ENCODE measurements at regions not wholly inside any gene's neighbourhood (a gene's known extent, or its start where the extent isn't known, plus 50 kb on each side); places are given as distances from the start of the nearest gene placed in this dataset.
"Not testable (repeated sequence)": the region's sequence is repeated elsewhere in the genome, so short reads cannot be mapped to it uniquely, and the experiment has no call there.

DNA sequence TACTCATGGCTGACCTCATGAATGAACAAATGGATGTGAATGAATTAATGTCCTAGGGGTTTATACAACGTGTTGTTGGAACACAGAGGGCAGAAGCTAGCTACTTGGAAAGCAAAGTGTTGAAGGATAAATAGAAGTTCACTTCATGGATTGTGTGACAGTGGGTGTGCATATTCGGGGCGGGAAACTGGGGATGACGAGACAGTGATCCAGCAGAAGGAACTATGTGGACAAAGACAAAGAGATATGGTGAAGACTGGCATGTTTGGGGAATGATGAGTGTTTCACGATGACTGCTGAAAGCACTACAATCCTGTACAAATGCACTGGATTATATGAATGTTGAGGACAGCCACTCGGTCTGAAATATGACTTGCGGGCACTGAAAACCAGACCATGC is 250.5 kb upstream of the C16orf82 start:
- no peak for DNase-seq

DNA sequence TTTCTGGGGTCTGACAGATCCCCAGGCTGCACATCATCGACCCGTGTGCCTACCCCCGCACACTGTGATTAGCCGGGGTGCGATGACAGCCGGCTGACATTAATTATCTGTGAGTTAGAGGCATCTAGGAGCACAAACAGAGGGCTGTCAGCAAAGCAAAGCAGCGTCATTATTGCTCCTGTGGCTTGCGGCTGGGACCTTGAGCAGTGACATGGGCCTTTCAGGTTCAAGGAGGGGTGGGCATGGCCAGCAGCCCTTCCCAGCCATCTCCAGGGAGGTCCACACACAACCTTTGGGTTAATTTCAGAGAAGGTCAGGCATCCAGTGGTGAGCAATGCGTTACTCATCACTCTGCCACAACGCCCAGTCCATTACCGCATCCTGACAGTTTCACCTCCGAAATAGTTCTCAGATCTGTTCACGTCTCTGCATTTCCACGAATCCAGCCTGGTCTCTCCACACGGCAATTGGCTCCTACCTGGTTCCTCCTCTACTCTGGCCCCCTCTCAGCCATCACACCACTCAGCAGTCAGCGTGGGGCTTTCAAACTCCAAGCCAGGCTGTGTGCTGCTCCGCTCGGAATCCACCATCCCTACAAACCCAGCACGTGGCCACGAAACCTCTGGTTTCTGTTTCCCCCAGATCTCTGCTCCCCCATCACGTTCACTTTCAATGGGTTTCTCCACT is 249.7 kb upstream of the C16orf82 start:
- no peak for DNase-seq

DNA sequence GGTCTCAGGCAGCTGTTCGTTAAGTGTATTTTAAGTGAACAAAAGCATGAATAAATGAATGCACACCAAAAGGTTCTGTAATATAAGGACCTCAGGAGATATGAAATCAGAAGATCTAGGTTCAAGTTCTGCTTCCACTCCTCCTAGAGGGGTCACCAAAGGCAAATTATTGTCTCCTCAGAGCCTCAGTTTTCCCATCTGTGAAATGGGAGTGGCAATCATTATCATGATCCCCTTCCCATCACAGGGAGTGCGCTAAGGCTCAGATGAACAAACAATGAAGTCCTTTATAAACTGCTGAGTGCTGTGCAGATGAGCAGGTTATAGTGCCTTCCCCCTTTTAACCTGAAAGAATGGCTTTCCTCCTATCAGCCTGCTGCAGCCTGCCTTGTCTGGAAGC is 248.3 kb upstream of the C16orf82 start:
- no peak for DNase-seq

DNA sequence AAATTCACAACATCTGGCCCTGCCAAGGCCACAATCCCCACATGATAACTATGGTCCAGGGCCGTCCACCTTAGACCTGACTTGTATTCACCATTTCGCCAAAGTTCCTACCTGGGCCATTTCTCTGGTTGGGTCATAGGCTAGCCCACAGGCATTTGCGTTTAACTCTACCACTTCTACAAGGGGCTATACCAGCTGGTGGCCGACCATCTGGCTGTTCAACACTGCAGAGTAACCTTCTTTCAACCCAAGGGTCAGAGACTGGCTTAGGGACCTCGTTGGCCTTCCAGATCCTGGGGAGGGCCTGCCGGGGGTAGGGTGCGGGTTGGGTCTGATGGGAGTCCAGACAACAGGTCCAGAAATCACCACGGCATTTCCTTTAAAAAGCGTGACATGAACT is 242.3 kb upstream of the C16orf82 start:
- no peak for DNase-seq

DNA sequence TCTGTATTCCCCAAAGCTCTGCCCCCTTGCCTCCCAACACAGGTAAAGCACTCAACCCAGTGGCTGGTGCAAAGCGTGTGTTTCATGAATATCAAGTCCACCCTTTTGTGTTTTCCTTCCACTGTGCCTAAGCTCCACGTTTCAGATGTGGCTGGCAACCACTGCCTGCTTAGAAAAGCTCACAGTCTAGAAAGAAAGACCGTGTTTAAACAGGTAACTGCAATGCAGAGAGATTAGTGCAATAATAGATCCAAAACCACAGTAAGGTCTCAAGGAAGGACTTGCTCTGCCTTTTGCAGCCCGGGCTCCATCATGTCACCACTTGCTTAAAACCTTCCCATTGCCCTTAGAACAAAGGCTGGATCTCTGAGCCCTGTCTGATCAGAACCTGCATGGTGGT is 240.2 kb upstream of the C16orf82 start:
- no peak for DNase-seq

DNA sequence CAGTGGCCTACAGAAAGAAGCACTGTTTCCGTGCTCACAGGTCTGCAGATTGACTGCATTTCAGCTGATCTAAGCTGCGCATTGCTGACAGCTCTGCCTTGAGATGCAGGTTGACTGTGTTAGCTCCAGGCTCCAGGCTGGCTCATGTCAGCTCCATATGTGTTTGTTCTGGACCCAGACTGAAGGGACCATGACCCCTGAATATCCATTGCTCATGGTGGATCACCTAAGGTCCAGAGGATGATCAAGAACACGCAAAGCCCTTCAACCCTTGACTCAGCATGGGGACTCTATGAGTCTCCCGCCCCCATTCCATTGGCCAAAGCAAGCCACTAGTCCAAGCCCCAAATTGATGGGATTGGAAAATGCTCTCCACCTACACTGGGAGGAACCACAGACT is 239.3 kb upstream of the C16orf82 start:
- no peak for DNase-seq

DNA sequence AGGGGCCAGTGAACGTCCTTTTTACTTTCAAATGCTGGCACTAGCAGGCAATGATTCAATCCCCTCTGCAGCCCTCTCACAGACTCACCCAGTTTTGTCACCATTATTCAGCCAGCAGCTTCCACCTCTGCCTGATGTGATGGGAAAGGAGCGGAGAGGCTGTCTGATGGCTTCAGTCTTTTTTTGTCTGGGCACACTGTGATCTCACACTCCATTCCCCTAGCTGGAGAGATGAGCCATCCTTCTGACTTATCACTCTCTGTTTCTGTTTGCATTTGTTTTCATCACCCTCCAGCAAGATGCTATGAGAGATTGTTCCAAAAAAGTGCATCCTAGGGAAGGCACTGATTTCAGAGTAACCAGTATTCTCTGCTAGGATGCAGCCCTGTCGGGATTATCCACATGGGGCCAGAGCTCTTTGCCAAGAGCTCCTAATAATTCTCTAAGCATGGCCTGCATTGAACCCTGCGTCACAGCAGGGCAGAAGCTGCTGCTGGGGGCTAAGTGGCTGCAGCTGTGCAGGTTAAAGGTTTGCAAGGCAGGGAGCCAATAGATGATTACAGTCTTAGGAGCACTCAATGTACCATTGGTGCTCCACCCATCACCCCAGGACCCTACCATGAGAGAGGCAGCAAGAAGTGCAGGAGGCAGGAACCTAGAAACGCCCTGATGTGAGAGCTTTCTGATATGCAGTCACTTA is 236.1 kb upstream of the C16orf82 start:
- no peak for DNase-seq

DNA sequence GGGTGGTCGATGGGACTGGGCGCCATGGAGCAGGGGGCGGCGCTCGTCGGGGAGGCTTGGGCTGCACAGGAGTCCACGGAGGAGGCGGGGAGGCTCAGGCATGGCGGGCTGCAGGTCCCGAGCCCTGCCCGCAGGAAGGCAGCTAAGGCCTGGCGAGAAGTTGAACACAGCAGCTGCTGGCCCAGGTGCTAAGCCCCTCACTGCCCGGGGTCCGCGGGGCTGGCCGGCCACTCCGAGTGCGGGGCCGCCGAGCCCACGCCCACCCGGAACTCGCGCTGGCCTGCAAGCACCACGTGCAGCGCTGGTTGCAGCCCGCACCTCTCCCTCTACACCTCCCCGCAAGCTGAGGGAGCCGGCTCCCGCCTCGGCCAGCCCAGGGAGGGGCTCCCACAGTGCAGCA is 230.6 kb upstream of the C16orf82 start:
- DNase-seq = not testable (repeated sequence)

DNA sequence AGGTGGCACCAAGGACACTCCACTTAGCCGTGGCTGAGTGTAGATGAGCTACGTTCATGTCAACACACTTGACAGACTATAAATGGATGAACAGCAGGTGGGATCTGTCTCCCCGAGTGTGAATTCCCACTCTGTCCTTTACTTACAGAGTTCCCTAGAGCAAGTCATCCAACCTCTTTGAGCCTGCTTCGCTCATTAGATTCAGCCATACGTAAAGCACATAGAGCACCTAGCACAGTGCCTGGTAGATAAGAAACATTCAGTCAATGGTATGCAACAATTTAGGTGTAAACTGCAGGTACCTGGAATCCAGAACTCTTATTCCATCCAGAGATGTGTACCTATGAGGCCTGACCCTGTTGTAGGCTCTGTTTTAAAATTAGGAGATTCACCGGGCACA is 227.8 kb upstream of the C16orf82 start:
- DNase-seq = no peak

DNA sequence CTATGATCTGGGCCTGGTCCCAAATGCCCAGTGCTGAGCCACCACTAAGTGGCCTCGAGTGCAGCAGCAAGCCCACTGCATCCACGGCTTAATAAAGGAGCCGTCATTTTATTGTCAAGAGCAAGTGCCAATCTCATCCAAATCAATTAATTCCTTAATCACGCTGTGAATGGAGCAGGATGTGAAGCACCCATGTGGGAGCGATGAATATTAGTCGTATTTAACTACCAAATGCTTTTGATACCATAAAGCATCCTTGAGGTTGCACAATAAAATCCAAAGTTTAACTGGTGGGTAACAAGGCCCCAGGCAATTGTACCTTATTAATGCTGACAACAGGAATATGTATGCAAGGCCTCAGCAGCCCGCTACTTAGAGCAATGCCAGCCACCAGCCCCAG is 226.0 kb upstream of the C16orf82 start:
- DNase-seq = no peak

DNA sequence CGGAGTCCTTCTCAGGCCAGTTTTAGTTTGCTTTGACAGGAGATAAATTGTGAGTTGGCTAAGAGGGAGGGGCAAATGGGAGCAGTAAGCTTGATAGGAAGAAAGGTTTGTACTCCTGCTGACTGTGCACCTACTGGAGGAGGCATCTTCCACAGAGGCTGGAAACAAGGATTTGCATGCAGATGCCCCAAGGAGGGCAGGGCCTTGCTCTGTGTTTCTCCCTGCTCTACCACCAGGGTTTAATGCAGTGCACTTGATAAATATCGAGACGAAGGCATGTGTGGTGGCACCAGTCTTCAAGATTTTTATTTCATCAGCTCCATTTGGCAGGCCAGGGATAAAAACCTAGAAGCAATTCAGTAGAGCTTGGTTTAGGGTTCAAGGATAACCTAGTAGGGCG is 210.5 kb upstream of the C16orf82 start:
- no peak for DNase-seq

DNA sequence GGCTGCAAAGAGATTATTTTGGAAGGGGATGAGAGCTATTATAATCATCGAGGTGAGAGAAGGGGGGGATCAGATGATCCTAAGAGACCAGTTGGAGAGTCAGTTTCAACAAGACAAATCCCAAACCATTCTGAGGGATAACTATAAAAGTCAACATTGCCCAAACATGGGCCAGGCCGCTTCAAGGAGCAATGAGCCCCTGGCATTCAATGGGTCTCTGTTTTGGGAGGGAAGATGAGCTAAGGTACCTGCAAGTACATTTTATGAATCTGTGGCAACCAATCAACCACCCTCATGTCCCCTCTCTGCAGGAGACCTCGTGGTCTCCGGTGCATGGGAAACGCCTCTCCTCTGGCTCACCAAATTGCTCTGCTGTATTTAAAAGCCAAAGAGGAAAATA is 209.9 kb upstream of the C16orf82 start:
- DNase-seq = no peak

DNA sequence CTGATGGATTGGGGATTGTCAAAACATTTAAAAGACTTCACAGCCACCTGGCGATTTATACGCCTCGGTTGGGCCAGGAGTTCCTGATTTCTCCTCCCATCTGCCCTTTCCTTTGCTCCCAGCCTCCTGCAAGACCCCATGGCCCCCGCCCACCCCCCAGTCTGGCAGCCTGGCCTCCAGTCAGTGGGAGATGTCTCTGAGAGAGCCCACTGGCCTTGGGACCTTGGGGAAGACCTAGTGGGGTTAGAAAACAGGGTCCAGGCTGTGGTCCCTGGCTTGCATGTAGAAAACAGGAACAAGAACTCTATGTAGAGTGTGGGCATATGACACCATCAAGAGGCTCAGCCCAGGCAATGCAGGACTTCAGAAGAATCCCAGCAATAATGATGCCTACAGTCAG is 209.4 kb upstream of the C16orf82 start:
- no peak for DNase-seq

DNA sequence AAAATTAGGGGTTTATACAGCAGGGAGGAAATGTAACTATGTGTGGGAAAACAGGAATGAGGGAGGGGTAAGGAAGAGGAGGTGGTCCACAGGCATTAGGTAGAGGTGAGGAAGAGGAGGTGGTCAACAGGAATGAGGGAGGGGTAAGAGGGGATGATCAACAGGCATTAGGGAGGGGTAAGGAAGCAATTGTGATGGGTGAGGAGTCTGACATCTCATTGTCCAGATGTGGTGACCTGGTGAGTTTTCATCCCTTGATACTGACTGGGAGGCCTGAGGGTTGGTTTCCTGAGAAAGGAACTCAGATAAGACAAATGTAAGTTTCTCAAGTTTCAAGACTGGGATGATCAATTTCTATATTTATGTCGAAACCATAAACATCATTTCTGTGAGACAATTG is 206.2 kb upstream of the C16orf82 start:
- no peak for DNase-seq

DNA sequence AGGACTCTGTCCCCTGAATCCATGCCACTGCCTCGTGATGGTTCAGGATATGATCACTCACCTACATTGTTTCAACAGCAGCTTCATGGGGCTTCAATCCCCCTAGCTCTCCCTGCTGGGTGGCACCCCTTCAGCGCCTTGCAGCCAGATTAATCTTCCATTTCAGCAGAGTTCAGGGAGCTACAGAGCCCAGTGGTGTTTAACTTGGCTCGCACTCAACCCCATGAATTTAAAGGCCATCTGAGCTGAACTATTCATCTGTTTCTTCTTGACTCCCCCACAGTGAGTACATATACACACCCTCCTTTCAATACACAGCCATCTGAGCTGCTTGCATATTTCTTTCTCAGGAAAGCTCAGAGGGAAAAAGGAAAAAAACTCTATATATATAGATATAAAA is 202.8 kb upstream of the C16orf82 start:
- no peak for DNase-seq

DNA sequence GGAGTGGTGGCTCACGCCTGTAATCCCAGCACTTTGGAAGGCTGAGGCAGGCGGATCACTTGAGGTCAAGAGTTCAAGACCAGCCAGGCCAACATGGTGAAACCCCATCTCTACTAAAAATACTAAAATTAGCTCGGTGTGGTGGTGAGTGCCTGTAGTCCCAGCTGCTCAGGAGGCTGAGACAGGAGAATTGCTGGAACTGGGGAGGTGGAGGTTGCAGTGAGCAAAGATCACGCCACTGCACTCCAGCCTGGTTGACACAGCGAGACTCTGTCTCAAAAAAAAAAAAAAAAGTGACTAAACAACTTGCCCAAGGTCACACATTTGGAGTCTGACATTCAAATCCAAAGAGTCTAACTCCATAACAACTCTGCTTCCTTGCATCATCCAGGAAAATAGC is 192.4 kb upstream of the C16orf82 start:
- not testable (repeated sequence) for DNase-seq

DNA sequence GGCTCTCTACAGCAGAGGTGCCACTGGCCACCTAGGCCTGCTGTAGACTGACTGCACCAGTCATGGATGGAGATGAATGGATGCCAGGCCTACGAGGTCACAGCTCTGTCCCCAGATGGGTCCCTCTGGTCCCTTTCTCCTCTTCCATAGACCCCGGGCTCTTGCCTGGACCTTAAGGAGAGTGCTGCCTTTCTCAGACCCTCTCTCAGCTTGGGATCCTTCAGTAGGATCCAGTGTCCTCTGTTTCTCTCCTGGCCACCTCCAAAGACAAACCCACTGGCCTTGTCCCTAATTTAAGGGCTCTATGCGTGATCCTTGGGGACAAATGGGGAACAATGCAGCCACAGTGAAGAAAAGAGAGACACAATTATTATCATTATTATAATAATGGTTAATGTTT is 189.3 kb upstream of the C16orf82 start:
- no peak for DNase-seq

DNA sequence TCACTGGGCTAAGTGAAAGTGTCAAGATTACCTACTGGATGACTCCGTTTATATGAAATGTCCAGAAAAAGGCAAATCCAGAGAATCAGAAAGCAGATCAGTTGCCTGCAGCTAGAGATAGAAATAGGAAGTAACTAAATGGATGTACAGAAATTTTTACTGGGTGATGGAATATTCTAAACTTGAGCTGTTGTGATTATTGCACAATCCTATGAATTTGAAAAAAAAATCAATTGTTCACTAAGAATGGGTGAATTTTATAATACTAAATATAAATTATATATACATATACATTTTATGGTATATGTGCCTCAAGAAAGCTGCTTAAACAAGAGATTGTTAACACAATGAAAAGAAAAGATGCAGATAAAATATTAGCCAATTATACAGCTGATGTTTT is 181.1 kb upstream of the C16orf82 start:
- DNase-seq = no peak

DNA sequence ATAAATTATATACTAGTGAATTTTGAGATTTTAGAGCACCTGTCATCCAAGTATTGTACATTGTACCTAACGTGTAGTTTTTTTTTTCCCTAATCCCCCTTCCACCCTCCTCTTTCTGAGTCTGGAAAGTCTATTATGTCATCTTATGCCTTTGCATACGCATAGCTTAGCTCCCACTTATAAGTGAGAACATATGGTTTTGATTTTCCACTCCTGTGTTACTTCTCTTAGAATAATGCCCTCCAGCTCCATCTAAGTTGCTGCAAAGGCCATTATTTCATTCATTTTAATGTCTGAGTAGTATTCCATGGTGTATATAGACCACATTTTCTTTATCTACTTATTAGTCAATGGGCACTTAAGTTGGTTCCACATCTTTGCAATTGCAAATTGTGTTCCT is 177.0 kb upstream of the C16orf82 start:
- DNase-seq = no peak

DNA sequence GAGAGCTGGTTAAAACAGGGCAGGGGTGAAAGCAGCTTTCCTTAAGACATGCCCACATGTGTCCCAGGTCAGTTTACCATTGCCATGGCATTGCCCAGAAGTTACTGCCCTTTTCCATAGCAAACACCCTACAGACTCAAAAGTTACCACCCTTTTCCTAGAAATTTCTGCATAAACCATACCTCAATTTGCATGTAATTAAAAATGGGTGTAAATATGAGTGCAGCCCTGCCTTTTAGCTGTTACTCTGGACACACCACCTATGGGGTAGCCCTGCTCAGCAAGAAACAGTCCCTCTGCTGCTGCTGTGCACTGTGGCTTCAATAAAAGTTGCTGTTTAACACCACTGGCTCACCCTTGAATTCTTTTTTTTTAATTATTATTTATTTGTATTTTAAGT is 168.5 kb upstream of the C16orf82 start:
- no peak for DNase-seq

DNA sequence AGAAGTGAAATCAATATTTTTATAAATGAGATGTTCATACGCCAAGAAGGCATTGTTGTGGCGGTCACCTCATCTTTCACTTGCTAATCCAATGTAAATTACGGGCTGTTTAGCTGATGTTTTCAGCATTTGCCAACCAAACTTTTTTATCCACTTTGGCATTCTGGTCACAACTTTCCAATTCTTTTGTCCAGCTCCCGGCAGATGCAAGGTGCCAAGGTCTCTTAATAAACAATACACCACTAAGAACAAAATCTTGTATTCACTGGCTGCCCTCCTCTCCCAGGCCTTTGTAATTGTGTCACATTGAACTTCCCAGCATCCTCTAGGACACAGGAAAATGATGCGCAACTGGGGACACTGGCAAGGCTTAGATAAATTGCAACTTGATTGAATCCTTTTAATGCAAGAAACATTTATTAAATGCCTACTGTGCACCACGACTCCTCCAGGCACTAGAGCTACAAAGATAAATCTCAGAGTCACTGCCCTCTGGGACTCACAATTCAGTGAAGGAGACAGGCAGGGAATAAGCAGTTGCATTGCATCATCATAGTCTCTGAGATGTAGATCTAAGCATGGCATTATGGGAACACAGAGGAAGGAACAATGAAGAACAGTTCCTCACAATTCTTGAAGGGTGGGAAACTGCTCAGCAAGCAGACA is 165.4 kb upstream of the C16orf82 start:
- no peak for DNase-seq

DNA sequence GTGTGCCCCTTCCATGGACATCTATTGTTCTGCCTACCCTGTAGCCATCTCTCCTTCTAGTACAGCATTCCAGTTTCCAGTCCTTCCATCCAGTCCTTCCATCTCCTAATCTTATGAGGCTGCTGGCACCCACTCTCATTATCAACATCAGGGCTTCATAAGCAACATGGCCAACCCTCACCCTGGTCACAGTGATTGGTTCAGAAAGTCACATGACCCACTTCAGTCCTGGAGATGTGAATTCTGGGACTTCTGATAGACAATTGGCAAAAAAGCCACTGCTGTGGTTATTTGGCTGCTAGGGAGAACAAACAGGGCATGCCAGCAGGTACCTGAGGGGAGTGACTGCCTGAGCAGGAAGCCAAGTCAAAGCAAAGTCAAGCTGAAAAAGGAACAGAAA is 164.7 kb upstream of the C16orf82 start:
- DNase-seq = no peak

DNA sequence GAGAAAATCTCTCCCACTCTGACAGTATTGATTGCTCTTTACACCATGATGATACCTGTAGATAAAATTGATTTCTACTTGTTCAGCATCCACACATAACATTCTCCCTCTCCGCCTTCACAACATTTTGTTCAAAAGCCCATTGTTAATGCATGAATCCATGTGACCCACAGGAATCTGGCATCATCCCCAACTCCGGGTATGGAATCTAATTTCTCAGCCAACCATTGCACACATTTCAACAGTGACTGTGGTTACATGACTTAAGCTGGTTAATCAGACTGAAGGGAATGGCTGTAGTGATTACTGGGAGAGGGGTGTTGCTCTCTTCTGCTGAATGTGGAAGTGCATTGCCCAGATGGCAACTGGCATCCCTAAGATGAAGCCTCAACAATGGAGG is 161.4 kb upstream of the C16orf82 start:
- DNase-seq = no peak

DNA sequence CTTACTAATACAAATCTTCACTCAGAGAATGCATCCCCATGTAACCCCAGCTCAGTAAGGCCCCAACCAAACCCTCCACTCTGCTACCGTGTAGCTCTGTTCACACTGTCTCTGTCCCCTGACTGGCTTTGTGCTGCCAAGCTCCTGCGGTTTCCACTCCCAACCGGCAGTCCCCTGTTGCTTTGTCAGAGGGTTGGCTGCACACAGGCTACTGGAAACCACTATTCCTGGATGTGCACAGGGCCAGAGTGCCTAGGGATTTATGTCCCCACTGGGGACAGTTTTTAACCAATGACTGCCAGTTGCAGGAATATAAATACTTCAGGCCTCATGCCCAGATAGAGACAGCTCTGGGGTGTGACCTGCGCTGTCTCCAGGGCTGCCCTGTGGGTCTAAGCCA is 157.1 kb upstream of the C16orf82 start:
- no peak for DNase-seq

DNA sequence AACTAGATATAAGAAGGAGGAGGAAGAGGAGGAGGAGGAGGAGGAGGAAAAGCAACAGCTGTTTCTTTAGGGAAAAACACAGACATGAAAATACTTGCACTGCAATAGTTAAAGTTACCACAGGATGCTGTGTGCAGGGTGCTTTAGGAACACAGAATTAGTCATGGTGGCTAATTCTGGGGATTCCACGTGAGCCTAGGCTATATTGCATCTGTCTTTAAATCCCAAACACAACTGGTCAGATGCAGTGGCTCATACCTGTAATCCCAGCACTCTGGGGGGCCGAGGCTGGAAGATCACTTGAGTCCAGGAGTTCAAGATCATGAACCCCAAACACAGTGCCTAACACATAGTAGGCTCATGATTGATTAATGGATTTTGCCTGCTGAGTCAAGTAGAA is 155.3 kb upstream of the C16orf82 start:
- no peak for DNase-seq
